Heart left ventricle (tissue), 16 donors: ENCODE measurements at regions not wholly inside any gene's neighbourhood (a gene's known extent, or its start where the extent isn't known, plus 50 kb on each side); places are given as distances from the start of the nearest gene placed in this dataset.

Source experiments
- ATAC-seq, 4 donors: fragments of 200-7000 bp; cut with Tn5 transposase; one replicate each; pipeline ENCODE4 v1.9.1; 2020 to 2022; ENCODE audit warnings: moderate library complexity in 4 of 4, mild to moderate bottlenecking in 3 of 4, moderate number of reproducible peaks in 1 of 4
- DNase-seq, 5 donors: peaks; one replicate each; pipeline ENCODE4 v3.0.0-alpha.2; 2020
- H3K27ac ChIP-seq, 12 donors: fragments of 200-600 bp; sonication (generic) in 4 of 12; one replicate each; pipeline versions ENCODE4 v1.5.0 to v1.8.0; 2016 to 2022; ENCODE audit warnings: mild to moderate bottlenecking in 2 of 12
- H3K27me3 ChIP-seq, 9 donors: fragments of 200-600 bp; sonication (generic) in 2 of 9; one replicate each; pipeline versions ENCODE4 v1.5.1 to v1.8.0; 2016 to 2022; ENCODE audit warnings: mild to moderate bottlenecking in 3 of 9
- H3K36me3 ChIP-seq, 9 donors: fragments of 200-600 bp; sonication (generic) in 2 of 9; one replicate each; pipeline versions ENCODE4 v1.5.0 to v1.8.0; 2018 to 2022; ENCODE audit warnings: mild to moderate bottlenecking in 2 of 9
- H3K4me1 ChIP-seq, 12 donors: fragments of 200-600 bp; sonication (generic) in 4 of 12; one replicate each; pipeline versions ENCODE4 v1.5.0 to v1.8.0; 2016 to 2022; ENCODE audit warnings: mild to moderate bottlenecking in 3 of 12
- H3K4me3 ChIP-seq, 12 donors: fragments of 200-600 bp; sonication (generic) in 4 of 12; one replicate each; pipeline versions ENCODE4 v1.5.0 to v1.8.0; 2017 to 2022; ENCODE audit warnings: mild to moderate bottlenecking in 9 of 12, moderate library complexity in 4 of 12
- H3K9me3 ChIP-seq, 12 donors: fragments of 200-600 bp; sonication (generic) in 4 of 12; one replicate each; pipeline versions ENCODE4 v1.5.0 to v1.8.0; 2016 to 2022; ENCODE audit warnings: mild to moderate bottlenecking in 1 of 12
- POLR2A ChIP-seq, 2 donors: fragments of 450-650 bp; IDR thresholded peaks; one replicate each; pipeline ENCODE4 v1.6.1; 2017; ENCODE audit warnings: antibody characterized with exemption in 2 of 2, mild to moderate bottlenecking in 2 of 2, moderate library complexity in 2 of 2
- WGBS, 4 donors: extraction: QIAGEN DNeasy Blood & Tissue Kit in 2 of 4; methylation state at CpG; one replicate each; pipeline versions ENCODE4 v1.1.5 to v1.1.7; 2013 to 2018; 5-methylcytosine and 5-hydroxymethylcytosine counted together
- intact Hi-C, 10 donors: fragments of 100-400 bp; cut with DNase I; formaldehyde crosslinking; loops; one replicate each; pipeline versions ENCODE4 v1.11.1 to v1.14.2; 2022
- TF ChIP-seq, protein P1 (sequence below), 12 donors: fragments of 200-600 bp; sonication (generic) in 4 of 12; IDR thresholded peaks; one replicate each; pipeline versions ENCODE4 v1.5.0 to v1.8.0; 2018 to 2022; ENCODE audit warnings: antibody characterized with exemption in 12 of 12, mild to moderate bottlenecking in 5 of 12
- donor health status: ischemic (EF 13 %, LVEDD 7.1; RV severe dilation, severe dysfunction).
- donor health status: healthy with polysubstance abuse.
- donor health status: DM: no; HTN: yes; CAD: no.
- donor health status: DM: no; HTN: no; CAD: no.
- donor health status: ischemic (EF 25% LVEDD 6.9; RV normal size, moderate dysfunction).
- donor health status: ischemic (EF 25% LVEDD 5.7; RV mildly dilated, moderate dysfunction).
- donor health status: healthy.
- donor health status: DM: yes; HTN: yes; CAD: no.
- donor health status: ischemic (EF 35%, LVEDD 5.7; RV mildly dilated, moderate dysfunction).
- donor health status: nonischemic (EF 11% LVEDD 7.7; RV severe dilation, severe dysfunction).
- donor health status: DM: yes; HTN: yes; CAD: no.
- donor health status: PGD.
- donor health status: ischemic (EF 29% LVEDD 5.4; RV normal size, mild dysfunction).
- donor health status: nonischemic (EF 23%, LVEDD 6.1; RV moderate dilation, normal function).

DNA sequence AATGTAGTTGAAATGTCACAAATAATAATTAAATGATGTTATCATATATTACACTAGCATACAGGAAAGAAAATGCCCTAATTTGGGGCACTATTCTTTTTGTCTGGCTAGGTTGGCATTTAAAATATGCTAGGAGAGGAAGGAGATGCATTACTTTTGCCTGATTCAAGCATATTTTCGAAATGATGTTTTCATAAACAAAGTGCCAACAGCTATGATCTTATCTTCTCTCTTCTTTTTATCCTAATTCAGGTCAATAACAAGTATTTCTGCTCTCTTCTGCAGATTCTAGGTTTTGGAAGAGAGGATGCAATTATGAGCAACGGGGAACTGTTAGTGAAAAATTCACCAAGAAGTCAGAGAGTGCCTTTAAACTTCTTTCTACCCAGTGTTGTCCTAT is 55.8 kb upstream of the NR2F2 start:
- intact Hi-C loops: no loop called here
- no peak overlapping the region for H3K27ac ChIP-seq
- ATAC-seq: no peak
- no peak for DNase-seq
- H3K4me3 ChIP-seq: no peak overlapping the region
- peaks cover 0 to 40% (median 0%) of the 10 kb centered on the region in 9 donors for H3K36me3 ChIP-seq
- 84 to 89% (median 85%) methylated on average over 2 of the region's 2 CpGs for WGBS, 4 donors
- no peaks in the 10 kb centered on the region for H3K27me3 ChIP-seq
- H3K9me3 ChIP-seq: no peaks in the 10 kb centered on the region
- TF ChIP-seq, protein P1, sequence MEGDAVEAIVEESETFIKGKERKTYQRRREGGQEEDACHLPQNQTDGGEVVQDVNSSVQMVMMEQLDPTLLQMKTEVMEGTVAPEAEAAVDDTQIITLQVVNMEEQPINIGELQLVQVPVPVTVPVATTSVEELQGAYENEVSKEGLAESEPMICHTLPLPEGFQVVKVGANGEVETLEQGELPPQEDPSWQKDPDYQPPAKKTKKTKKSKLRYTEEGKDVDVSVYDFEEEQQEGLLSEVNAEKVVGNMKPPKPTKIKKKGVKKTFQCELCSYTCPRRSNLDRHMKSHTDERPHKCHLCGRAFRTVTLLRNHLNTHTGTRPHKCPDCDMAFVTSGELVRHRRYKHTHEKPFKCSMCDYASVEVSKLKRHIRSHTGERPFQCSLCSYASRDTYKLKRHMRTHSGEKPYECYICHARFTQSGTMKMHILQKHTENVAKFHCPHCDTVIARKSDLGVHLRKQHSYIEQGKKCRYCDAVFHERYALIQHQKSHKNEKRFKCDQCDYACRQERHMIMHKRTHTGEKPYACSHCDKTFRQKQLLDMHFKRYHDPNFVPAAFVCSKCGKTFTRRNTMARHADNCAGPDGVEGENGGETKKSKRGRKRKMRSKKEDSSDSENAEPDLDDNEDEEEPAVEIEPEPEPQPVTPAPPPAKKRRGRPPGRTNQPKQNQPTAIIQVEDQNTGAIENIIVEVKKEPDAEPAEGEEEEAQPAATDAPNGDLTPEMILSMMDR (IDR thresholded peaks at IDR 0.05): no peak
- no peak for TF ChIP-seq POLR2A (IDR thresholded peaks at IDR 0.05)
- H3K4me1 ChIP-seq: no peaks in the 10 kb centered on the region

DNA sequence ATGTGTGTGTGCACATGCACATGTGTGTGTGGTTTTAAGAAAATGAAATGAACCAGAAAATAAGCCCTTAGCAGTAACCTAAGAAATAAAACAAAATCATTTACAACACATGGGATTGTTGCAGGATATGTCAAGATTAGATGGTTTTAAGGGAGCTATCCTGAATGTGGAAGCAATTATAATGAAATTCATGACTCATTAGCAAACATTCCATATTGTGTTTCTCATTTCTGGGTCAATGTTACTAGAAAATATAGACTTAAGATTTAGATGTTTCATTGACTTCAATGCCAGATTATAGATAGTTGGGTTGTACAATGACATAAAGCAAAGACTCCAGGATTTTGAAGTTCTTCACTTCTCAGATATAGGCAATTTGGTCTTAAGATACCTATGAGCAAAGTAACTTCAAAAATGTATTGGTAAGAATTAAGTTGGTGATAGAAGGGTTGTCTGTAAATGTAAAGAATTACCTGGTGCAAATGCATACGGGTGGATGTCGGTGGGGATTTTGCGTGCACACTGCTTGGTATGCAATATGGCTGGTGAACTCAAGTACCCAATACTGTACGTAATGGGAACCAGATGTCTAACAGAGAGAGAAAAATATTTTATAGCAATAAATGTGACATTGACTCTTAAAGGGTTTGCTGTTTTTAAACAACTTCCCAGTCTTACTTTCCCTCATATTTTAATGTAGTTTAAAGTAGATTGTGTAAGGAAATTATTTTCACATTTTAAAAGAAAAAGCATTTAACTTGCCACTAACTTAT is 53.9 kb upstream of the NR2F2 start:
- H3K9me3 ChIP-seq: no peaks in the 10 kb centered on the region
- ATAC-seq (no peak), DNase-seq (no peak)
- TF ChIP-seq POLR2A (IDR thresholded peaks at IDR 0.05): no peak
- TF ChIP-seq, protein P1 (IDR thresholded peaks at IDR 0.05): no peak
- H3K27ac ChIP-seq: no peak overlapping the region
- WGBS, 4 donors: 83 to 97% (median 96%) methylated on average over 4 of the region's 4 CpGs
- H3K36me3 ChIP-seq: peaks cover 0 to 30% (median 0%) of the 10 kb centered on the region in 9 donors
- intact Hi-C loops: no loop called here
- H3K27me3 ChIP-seq: no peaks in the 10 kb centered on the region
- H3K4me1 ChIP-seq: no peaks in the 10 kb centered on the region
- no peak overlapping the region for H3K4me3 ChIP-seq
